ENCODE measurements at regions not wholly inside any gene's neighbourhood (a gene's known extent, or its start where the extent isn't known, plus 50 kb on each side); places are given as distances from the start of the nearest gene placed in this dataset.

DNA sequence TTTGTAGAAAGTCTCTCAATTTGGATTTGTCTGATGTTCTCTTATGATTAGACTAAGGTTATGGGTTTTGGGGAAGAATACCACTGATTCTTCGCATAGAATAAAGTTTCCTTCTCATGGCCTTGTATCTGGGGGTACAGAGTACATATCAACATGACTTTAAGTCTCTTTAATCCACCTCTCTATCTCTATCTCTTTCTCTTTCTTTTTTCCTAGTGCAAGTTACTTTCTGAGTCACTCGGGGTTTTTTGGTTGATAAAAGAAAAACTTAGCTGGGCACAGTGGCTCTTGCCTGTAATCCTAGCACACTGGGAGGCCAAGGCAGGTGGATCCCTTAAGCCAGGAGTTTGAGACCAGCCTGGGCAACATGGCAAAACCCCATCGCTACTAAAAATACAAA, 100.1 kb upstream of the MAP4K3 start:
- Histone ChIP-seq H3K36me3 (no peaks in the 10 kb centered on the region), H3K4me3 (no peak overlapping the region), H3K27me3 (no peaks in the 10 kb centered on the region), H3K4me1 (peaks cover 0 to 12% (median 0%) of the 10 kb centered on the region in 4 donors), H3K9me3 (no peaks in the 10 kb centered on the region), H3K27ac (no peak overlapping the region)
- DNase-seq, result no peak
- intact Hi-C loops (cut with DNase I; ENCODE audit: low total_unique reads), result no loop called here
- TF ChIP-seq CTCF (IDR thresholded peaks at IDR 0.05), result no peak

DNA sequence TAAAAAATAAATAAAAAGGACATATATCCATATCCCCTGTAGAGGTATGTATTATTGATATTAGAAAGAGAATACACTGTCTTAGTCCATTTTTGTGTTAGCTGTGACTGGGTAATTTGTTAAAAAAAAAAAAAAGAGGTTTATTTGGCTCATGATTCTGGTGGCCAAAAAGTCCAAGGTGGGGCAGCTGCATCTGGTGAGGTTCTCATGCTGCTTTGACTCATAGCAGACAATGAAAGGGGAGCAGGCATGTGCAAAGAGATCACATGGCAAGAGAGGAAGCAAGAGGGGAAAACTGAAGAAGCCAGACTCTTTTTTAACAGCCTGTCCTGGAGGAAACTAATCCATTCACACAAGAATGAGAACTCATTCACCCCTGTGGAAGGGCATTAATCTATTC, 101.6 kb upstream of the MAP4K3 start:
- Histone ChIP-seq H3K36me3 (no peaks in the 10 kb centered on the region), H3K4me1 (peaks cover 0 to 12% (median 0%) of the 10 kb centered on the region in 4 donors), H3K27ac (no peak overlapping the region), H3K9me3 (no peaks in the 10 kb centered on the region), H3K4me3 (no peak overlapping the region), H3K27me3 (no peaks in the 10 kb centered on the region)
- no peak for DNase-seq
- intact Hi-C loops (cut with DNase I; ENCODE audit: low total_unique reads), result no loop called here
- TF ChIP-seq CTCF (IDR thresholded peaks at IDR 0.05), result no peak

DNA sequence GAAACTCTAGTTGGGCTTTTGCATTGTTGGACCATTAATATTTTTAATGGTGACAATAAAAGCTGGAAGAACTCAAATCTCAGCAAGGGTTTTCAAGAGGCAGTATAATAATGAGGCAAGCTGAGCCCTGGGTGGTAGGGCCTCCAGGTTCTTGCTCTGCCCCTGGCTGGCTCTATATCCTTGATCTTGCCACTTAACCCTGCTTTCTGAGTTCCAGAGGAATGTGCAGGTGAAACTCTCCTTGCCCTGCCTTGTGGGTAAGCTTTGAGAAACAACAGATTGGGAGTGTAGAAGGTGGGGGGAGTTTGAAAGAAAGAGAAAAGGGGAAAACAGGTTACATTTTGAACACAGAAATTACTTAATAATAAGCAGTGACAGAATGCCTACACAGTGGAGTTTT, 103.3 kb upstream of the MAP4K3 start:
- intact Hi-C loops (cut with DNase I; ENCODE audit: low total_unique reads), result no loop called here
- DNase-seq, result no peak

DNA sequence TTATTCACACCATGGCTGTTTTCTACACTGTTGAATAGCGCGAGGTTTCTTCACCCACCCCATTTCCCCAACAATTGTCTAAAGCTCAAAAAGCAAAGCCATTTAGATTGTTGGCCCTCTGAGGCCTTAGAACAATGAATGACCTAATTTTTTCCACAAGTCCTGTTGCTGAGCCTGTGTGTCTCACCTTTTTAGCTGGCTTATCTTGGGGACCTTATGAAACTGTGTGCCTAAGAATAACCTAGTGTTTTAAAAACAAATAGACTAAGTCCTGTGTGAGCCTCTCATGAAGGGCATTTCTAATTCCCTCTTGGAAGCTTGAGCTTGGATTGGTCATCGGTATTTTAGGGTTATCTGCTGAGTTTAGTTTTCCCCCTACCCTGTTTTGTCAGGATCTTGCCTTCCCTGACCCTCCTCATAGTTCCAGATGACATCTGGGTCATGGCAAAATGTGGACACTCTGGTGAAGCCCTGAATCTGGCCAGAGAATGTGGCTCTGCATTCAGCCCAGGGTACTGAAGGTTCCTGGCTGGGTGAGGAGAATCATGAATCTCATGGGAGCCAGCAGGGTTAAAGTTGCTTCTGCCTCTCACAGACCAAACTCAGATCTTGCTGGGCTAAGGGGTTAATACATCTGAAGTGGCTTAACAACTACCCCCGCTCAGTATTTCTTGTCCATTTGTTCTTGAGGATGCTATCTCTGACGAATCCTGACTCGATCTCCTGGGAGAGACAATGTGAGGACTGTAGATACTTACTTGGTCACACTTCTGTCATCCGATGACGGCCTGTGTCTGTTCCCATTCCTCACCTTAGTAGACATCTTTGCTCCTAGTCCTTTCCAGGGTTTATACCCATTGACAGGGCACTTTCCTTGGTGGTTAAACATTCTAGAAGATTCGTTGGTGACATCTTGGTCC, 104.2 kb upstream of the MAP4K3 start:
- no peaks in the 10 kb centered on the region for H3K36me3 ChIP-seq
- no peak overlapping the region for H3K27ac ChIP-seq
- H3K4me3 ChIP-seq, result no peak overlapping the region
- no peaks in the 10 kb centered on the region for H3K9me3 ChIP-seq
- DNase-seq, result no peak
- no peak for TF ChIP-seq CTCF (IDR thresholded peaks at IDR 0.05)
- peaks cover 0 to 12% (median 0%) of the 10 kb centered on the region in 4 donors for H3K4me1 ChIP-seq
- intact Hi-C loops (cut with DNase I; ENCODE audit: low total_unique reads), result no loop called here
- no peaks in the 10 kb centered on the region for H3K27me3 ChIP-seq

More for the DNA sequence above, 103.3 kb upstream of the MAP4K3 start:
- H3K36me3 ChIP-seq, result no peaks in the 10 kb centered on the region
- no peaks in the 10 kb centered on the region for H3K9me3 ChIP-seq
- H3K4me3 ChIP-seq, result no peak overlapping the region
- H3K27ac ChIP-seq, result no peak overlapping the region
- H3K27me3 ChIP-seq, result no peaks in the 10 kb centered on the region
- H3K4me1 ChIP-seq, result peaks cover 0 to 12% (median 0%) of the 10 kb centered on the region in 4 donors
- TF ChIP-seq CTCF (IDR thresholded peaks at IDR 0.05), result no peak

DNA sequence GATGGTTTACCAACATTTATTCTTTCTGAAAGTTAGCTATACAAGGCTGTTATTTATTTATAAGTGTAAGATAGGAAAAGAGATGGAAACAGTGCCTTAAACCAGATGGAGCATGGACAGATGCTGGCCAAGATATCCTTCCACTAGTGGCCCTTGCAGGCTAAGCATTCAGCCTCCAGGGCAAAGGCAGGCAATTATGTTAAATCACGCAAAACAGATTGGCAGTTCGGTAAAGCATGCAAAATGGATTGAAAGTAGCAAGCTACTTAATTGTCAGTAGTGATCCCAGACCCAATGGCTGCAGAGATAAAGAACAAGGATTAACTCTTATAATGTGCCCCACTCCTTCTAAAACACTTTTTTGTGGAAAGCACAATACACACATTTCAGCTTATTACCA, 105.4 kb upstream of the MAP4K3 start:
- Histone ChIP-seq H3K4me3 (no peak overlapping the region), H3K9me3 (peaks cover 0 to 2% (median 0%) of the 10 kb centered on the region in 3 donors), H3K27me3 (no peaks in the 10 kb centered on the region), H3K27ac (no peak overlapping the region), H3K4me1 (peaks cover 0 to 12% (median 0%) of the 10 kb centered on the region in 4 donors), H3K36me3 (no peaks in the 10 kb centered on the region)
- intact Hi-C loops (cut with DNase I; ENCODE audit: low total_unique reads), result no loop called here
- TF ChIP-seq CTCF (IDR thresholded peaks at IDR 0.05), result no peak
- no peak for DNase-seq
